Lower leg skin (tissue), 3 donors: ENCODE measurements at regions not wholly inside any gene's neighbourhood (a gene's known extent, or its start where the extent isn't known, plus 50 kb on each side); places are given as distances from the start of the nearest gene placed in this dataset.

ENCODE experiments used
- CTCF ChIP-seq, 3 donors: fragments of 450-650 bp; IDR thresholded peaks; one replicate each; pipeline ENCODE4 v1.5.1; 2016; ENCODE audit warnings: antibody characterized with exemption in 3 of 3, mild to moderate bottlenecking in 3 of 3, moderate library complexity in 2 of 3
- POLR2A ChIP-seq, 2 donors: fragments of 450-650 bp; IDR thresholded peaks; one replicate each; pipeline ENCODE4 v1.6.1; 2016 to 2017; ENCODE audit warnings: antibody characterized with exemption in 2 of 2, mild to moderate bottlenecking in 1 of 2, moderate library complexity in 1 of 2

- TF ChIP-seq CTCF (IDR thresholded peaks at IDR 0.05) (no peak), POLR2A (IDR thresholded peaks at IDR 0.05) (no peak)
These were observed 754.8 kb downstream of the ADGRL2 start for GRCh38 chr1:82555501-82555900.
